ENCODE measurements at regions not wholly inside any gene's neighbourhood (a gene's known extent, or its start where the extent isn't known, plus 50 kb on each side); places are given as distances from the start of the nearest gene placed in this dataset.

GRCh38 chr17:6326483-6326882, 108.4 kb downstream of the AIPL1 start:
- Histone ChIP-seq H3K4me3 (no peak overlapping the region), H3K27ac (peak overlapping the region in 1 of 21 experiments; percentile 71)

GRCh38 chr17:6325741-6326140, 109.2 kb downstream of the AIPL1 start:
- Histone ChIP-seq H3K27ac (peak overlapping the region in 3 of 21 experiments; percentile 1 to 71 (median 53)), H3K4me3 (no peak overlapping the region)

GRCh38 chr17:6325051-6325450, 109.9 kb downstream of the AIPL1 start:
- Histone ChIP-seq H3K27ac (no peak overlapping the region), H3K4me3 (no peak overlapping the region)

GRCh38 chr17:6323626-6324356, 111.1 kb downstream of the AIPL1 start:
- H3K27ac ChIP-seq = no peak overlapping the region
- no peak overlapping the region for H3K4me3 ChIP-seq

GRCh38 chr17:6322316-6322715, 112.6 kb downstream of the AIPL1 start:
- H3K4me3 ChIP-seq = no peak overlapping the region
- H3K27ac ChIP-seq = no peak overlapping the region

GRCh38 chr17:6314311-6314710, 120.6 kb downstream of the AIPL1 start:
- Histone ChIP-seq H3K4me3 (no peak overlapping the region), H3K27ac (no peak overlapping the region)

GRCh38 chr17:6313835-6314234, 121.1 kb downstream of the AIPL1 start:
- no peak overlapping the region for H3K27ac ChIP-seq
- no peak overlapping the region for H3K4me3 ChIP-seq

GRCh38 chr17:6306820-6307219, 128.1 kb downstream of the AIPL1 start:
- Histone ChIP-seq H3K4me3 (no peak overlapping the region), H3K27ac (no peak overlapping the region)

GRCh38 chr17:6305613-6306360, 129.1 kb downstream of the AIPL1 start:
- Histone ChIP-seq H3K27ac (no peak overlapping the region), H3K4me3 (no peak overlapping the region)

- H3K27ac ChIP-seq = no peak overlapping the region
- no peak overlapping the region for H3K4me3 ChIP-seq
Observed at GRCh38 chr17:6304894-6305612, 129.9 kb downstream of the AIPL1 start.

- Histone ChIP-seq H3K27ac (no peak overlapping the region), H3K4me3 (no peak overlapping the region)
Observed at GRCh38 chr17:6303664-6304063, 131.3 kb downstream of the AIPL1 start.

- Histone ChIP-seq H3K4me3 (no peak overlapping the region), H3K27ac (no peak overlapping the region)
Observed at GRCh38 chr17:6299275-6299674, 135.6 kb downstream of the AIPL1 start.

GRCh38 chr17:6297960-6298359, 137.0 kb downstream of the AIPL1 start:
- Histone ChIP-seq H3K27ac (no peak overlapping the region), H3K4me3 (no peak overlapping the region)

- H3K4me3 ChIP-seq = no peak overlapping the region
- H3K27ac ChIP-seq = no peak overlapping the region
Observed at GRCh38 chr17:6297119-6297518, 137.8 kb downstream of the AIPL1 start.

GRCh38 chr17:6290488-6291196, 144.3 kb downstream of the AIPL1 start:
- H3K27ac ChIP-seq = no peak overlapping the region
- H3K4me3 ChIP-seq = no peak overlapping the region

GRCh38 chr17:6286233-6286632, 148.7 kb downstream of the AIPL1 start:
- H3K4me3 ChIP-seq = no peak overlapping the region

GRCh38 chr17:6285486-6285885, 149.4 kb downstream of the AIPL1 start:
- Histone ChIP-seq H3K4me3 (no peak overlapping the region), H3K27ac (no peak overlapping the region)

More at GRCh38 chr17:6286233-6286632, 148.7 kb downstream of the AIPL1 start:
- no peak overlapping the region for H3K27ac ChIP-seq

GRCh38 chr17:6279659-6280058, 155.3 kb downstream of the AIPL1 start:
- H3K4me3 ChIP-seq = no peak overlapping the region
- no peak overlapping the region for H3K27ac ChIP-seq

GRCh38 chr17:6278376-6278775, 156.5 kb downstream of the AIPL1 start:
- no peak overlapping the region for H3K27ac ChIP-seq
- H3K4me3 ChIP-seq = no peak overlapping the region

- H3K27ac ChIP-seq = no peak overlapping the region
- no peak overlapping the region for H3K4me3 ChIP-seq
Observed at GRCh38 chr17:6276711-6277110, 158.2 kb downstream of the AIPL1 start.
